ENCODE measurements at regions not wholly inside any gene's neighbourhood (a gene's known extent, or its start where the extent isn't known, plus 50 kb on each side); places are given as distances from the start of the nearest gene placed in this dataset.

DNA sequence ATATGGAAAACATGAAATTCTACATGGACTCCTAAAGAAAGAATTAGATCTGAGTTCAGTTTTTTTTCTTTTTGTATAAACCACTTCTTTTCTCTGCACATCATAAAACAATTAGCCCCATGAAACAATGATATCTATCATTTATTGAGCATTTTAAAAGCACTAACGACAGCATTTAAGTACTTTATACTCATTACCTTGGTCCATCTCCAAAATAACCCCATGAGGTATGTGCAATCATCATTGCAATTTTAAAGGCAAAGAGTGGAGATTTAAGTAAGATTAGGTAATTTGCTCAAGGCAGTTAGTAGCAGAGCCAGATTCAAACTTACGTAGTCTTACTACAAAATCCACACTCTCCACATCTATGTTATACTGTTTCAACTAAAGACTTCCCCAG, 177.7 kb upstream of the RAG2 start:
- H3K9ac ChIP-seq (ENCODE audit: insufficient read depth, low read depth, low read length) = no peak overlapping the region
- ChIA-PET CTCF (ENCODE audit: low intra/inter-chr PET ratio, low total read pairs) (no interaction called here), POLR2A (no interaction called here)
- no peaks in the 10 kb centered on the region for H3K27me3 ChIP-seq (ENCODE audit: control insufficient read depth in 1 of 2, insufficient read depth in 2 of 2, low read length in 2 of 2)
- FAIRE-seq (no peak), DNase-seq (ENCODE audit: low spot score) (no peak), ATAC-seq (no peak)
- H4K20me1 ChIP-seq (ENCODE audit: insufficient read depth, low read length) = no peaks in the 10 kb centered on the region
- intact Hi-C loops (cut with micrococcal nuclease; ENCODE audit: unreplicated experiment) (no loop called here), in situ Hi-C loops (cut with HindIII; ENCODE audit: extremely low pct_ligation_motif_present, low pct_unique_long_range_greater_than_20kb) (no loop called here)
- BruUV-seq (replicated peaks) = no TSS peak
- no peak overlapping the region for H3K4me3 ChIP-seq (replicated peaks in 1 of 3; ENCODE audit: insufficient read depth in 1 of 3, low read depth in 2 of 3, low read length in 3 of 3)
- no peak overlapping the region for H3K4me2 ChIP-seq (ENCODE audit: low read depth, low read length)
- H3K27ac ChIP-seq (ENCODE audit: extremely low read length, insufficient read depth, low read length) = no peak overlapping the region
- H3K4me1 ChIP-seq (ENCODE audit: insufficient read depth, low read length) = no peaks in the 10 kb centered on the region
- no peaks in the 10 kb centered on the region for H3K9me3 ChIP-seq (ENCODE audit: low read length)
- no peaks in the 10 kb centered on the region for H3K79me2 ChIP-seq (ENCODE audit: insufficient read depth, low read length)
- H2AFZ ChIP-seq (ENCODE audit: low read length) = no peak overlapping the region
- H3K36me3 ChIP-seq (replicated peaks in 1 of 2; ENCODE audit: control insufficient read depth in 1 of 2, insufficient read depth in 2 of 2, low read length in 2 of 2) = no peaks in the 10 kb centered on the region
- TF ChIP-seq, protein P1, sequence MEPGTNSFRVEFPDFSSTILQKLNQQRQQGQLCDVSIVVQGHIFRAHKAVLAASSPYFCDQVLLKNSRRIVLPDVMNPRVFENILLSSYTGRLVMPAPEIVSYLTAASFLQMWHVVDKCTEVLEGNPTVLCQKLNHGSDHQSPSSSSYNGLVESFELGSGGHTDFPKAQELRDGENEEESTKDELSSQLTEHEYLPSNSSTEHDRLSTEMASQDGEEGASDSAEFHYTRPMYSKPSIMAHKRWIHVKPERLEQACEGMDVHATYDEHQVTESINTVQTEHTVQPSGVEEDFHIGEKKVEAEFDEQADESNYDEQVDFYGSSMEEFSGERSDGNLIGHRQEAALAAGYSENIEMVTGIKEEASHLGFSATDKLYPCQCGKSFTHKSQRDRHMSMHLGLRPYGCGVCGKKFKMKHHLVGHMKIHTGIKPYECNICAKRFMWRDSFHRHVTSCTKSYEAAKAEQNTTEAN (CRISPR knock-in tag; conservative IDR thresholded peaks at IDR 0.05) = no peak
- no peak for TF ChIP-seq KLF9 (CRISPR knock-in tag; IDR thresholded peaks at IDR 0.05; ENCODE audit: low read depth)
- TF ChIP-seq ARNTL (CRISPR knock-in tag; IDR thresholded peaks at IDR 0.05) = no peak
- 4% methylated on average over 2 of the region's 2 CpGs for WGBS (ENCODE audit: low lambda C conversion rate)

DNA sequence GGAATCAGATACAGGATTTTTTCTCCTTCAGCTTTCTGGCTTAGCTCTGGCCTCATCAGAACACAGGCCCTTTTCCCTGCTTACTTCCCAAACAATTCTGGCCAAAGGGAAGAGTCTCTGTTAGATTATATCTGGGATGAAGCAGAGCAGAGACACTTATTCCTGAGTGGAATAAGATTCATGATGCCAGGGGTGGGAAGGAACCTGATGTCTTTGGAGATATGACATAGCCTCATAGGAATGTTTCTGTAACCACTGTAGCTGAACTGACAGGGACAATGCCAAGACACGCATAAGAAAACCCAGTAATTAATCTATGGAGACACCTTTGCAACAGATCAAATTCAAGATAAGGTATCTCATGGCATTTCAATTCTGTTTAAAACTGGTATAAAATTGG, 177.1 kb upstream of the RAG2 start:
- Histone ChIP-seq H3K36me3 (replicated peaks in 1 of 2; ENCODE audit: control insufficient read depth in 1 of 2, insufficient read depth in 2 of 2, low read length in 2 of 2) (no peaks in the 10 kb centered on the region), H3K9ac (ENCODE audit: insufficient read depth, low read depth, low read length) (no peak overlapping the region), H3K4me3 (replicated peaks in 1 of 3; ENCODE audit: insufficient read depth in 1 of 3, low read depth in 2 of 3, low read length in 3 of 3) (no peak overlapping the region), H3K27ac (ENCODE audit: extremely low read length, insufficient read depth, low read length) (no peak overlapping the region), H3K79me2 (ENCODE audit: insufficient read depth, low read length) (no peaks in the 10 kb centered on the region), H3K27me3 (ENCODE audit: control insufficient read depth in 1 of 2, insufficient read depth in 2 of 2, low read length in 2 of 2) (no peaks in the 10 kb centered on the region), H3K4me1 (ENCODE audit: insufficient read depth, low read length) (no peaks in the 10 kb centered on the region), H4K20me1 (ENCODE audit: insufficient read depth, low read length) (no peaks in the 10 kb centered on the region), H3K4me2 (ENCODE audit: low read depth, low read length) (no peak overlapping the region), H2AFZ (ENCODE audit: low read length) (no peak overlapping the region), H3K9me3 (ENCODE audit: low read length) (no peaks in the 10 kb centered on the region)
- no TSS peak for BruUV-seq (replicated peaks)
- TF ChIP-seq ZNF674 (CRISPR knock-in tag; IDR thresholded peaks at IDR 0.05; ENCODE audit: low read depth) (no peak), CBX2 (IDR thresholded peaks at IDR 0.05; ENCODE audit: low read depth, low read length) (no peak), CBX2 (CRISPR knock-in tag; IDR thresholded peaks at IDR 0.05; ENCODE audit: low read depth) (no peak), PCBP2 (optimal IDR thresholded peaks at IDR 0.05; ENCODE audit: low read depth, low read length, poor library complexity, severe bottlenecking) (no peak), RCOR2 (CRISPR knock-in tag; IDR thresholded peaks at IDR 0.05) (no peak), ZNF737 (CRISPR knock-in tag; IDR thresholded peaks at IDR 0.05; ENCODE audit: borderline replicate concordance) (no peak), ZNF749 (CRISPR knock-in tag; IDR thresholded peaks at IDR 0.05; ENCODE audit: borderline replicate concordance) (no peak), KAT7 (CRISPR knock-in tag; IDR thresholded peaks at IDR 0.05; ENCODE audit: borderline replicate concordance) (no peak), GATAD1 (CRISPR knock-in tag; IDR thresholded peaks at IDR 0.05) (no peak), SSRP1 (CRISPR knock-in tag; IDR thresholded peaks at IDR 0.05) (no peak), ZNF781 (CRISPR knock-in tag; IDR thresholded peaks at IDR 0.05; ENCODE audit: borderline replicate concordance, not compliant biosample characterization) (no peak), ZNF296 (CRISPR knock-in tag; conservative IDR thresholded peaks at IDR 0.05) (no peak)
- TF ChIP-seq, protein P2, sequence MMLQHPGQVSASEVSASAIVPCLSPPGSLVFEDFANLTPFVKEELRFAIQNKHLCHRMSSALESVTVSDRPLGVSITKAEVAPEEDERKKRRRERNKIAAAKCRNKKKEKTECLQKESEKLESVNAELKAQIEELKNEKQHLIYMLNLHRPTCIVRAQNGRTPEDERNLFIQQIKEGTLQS (CRISPR knock-in tag; IDR thresholded peaks at IDR 0.05) = no peak
- TF ChIP-seq, protein P3, sequence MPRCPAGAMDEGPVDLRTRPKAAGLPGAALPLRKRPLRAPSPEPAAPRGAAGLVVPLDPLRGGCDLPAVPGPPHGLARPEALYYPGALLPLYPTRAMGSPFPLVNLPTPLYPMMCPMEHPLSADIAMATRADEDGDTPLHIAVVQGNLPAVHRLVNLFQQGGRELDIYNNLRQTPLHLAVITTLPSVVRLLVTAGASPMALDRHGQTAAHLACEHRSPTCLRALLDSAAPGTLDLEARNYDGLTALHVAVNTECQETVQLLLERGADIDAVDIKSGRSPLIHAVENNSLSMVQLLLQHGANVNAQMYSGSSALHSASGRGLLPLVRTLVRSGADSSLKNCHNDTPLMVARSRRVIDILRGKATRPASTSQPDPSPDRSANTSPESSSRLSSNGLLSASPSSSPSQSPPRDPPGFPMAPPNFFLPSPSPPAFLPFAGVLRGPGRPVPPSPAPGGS (CRISPR knock-in tag; IDR thresholded peaks at IDR 0.05) = no peak
- DNase-seq (ENCODE audit: low spot score) (no peak), FAIRE-seq (no peak), ATAC-seq (no peak)
- 27% methylated on average over 1 of the region's 1 CpG for WGBS (ENCODE audit: low lambda C conversion rate)
- CTCF ChIA-PET (ENCODE audit: low intra/inter-chr PET ratio, low total read pairs) = no interaction called here
- intact Hi-C loops (cut with micrococcal nuclease; ENCODE audit: unreplicated experiment) (no loop called here), in situ Hi-C loops (cut with HindIII; ENCODE audit: extremely low pct_ligation_motif_present, low pct_unique_long_range_greater_than_20kb) (no loop called here)
- POLR2A ChIA-PET = no interaction called here

Data from HepG2 (cell line).